Breast epithelium (tissue), 3 donors: ENCODE measurements at regions not wholly inside any gene's neighbourhood (a gene's known extent, or its start where the extent isn't known, plus 50 kb on each side); places are given as distances from the start of the nearest gene placed in this dataset.

Experiments used
- CTCF ChIP-seq, 3 donors: fragments of 450-650 bp; IDR thresholded peaks; one replicate each; pipeline ENCODE4 v1.5.1; 2016 to 2017; ENCODE audit warnings: antibody characterized with exemption in 3 of 3, mild to moderate bottlenecking in 3 of 3, moderate library complexity in 3 of 3
- POLR2A ChIP-seq: fragments of 450-650 bp; IDR thresholded peaks from one replicate; pipeline ENCODE4 v1.6.1; 2016; ENCODE audit warnings: antibody characterized with exemption, mild to moderate bottlenecking, moderate library complexity
- POLR2AphosphoS5 ChIP-seq, 3 donors: sonication (generic); formaldehyde crosslinking; IDR thresholded peaks; one replicate each; pipeline ENCODE4 v1.6.1; 2017; ENCODE audit warnings: antibody characterized with exemption in 3 of 3

- TF ChIP-seq POLR2AphosphoS5 (IDR thresholded peaks at IDR 0.05): no peak
- TF ChIP-seq CTCF (IDR thresholded peaks at IDR 0.05): no peak
- TF ChIP-seq POLR2A: no peak
Observed at GRCh38 chr3:111359261-111360030, 182.6 kb upstream of the CD96 start.
